T-cell (primary cell): ENCODE measurements at regions not wholly inside any gene's neighbourhood (a gene's known extent, or its start where the extent isn't known, plus 50 kb on each side); places are given as distances from the start of the nearest gene placed in this dataset.

Experiments used
- ATAC-seq, 4 experiments: fragments of 200-7000 bp in 3 of 4; fragments of 150-1000 bp in 1 of 4; cut with Tn5 transposase; replicated peaks in 1 of 4; 1 replicate in 3 of 4; 2 replicates in 1 of 4; pipeline ENCODE4 v1.10.0; 2021; ENCODE audit warnings: moderate library complexity in 3 of 4, mild to moderate bottlenecking in 2 of 4, moderate number of reproducible peaks in 1 of 4
- CTCF ChIA-PET, 2 donors: fragments of 300-600 bp; sonication (Branson Sonifier 250); formaldehyde crosslinking; loops; one replicate each; lab custom pipeline; 2022; ENCODE audit warnings: antibody characterized with exemption in 2 of 2; lab: Charles Lee
- POLR2A ChIA-PET, 2 donors: fragments of 300-600 bp; sonication (Branson Sonifier 250); formaldehyde crosslinking; loops; one replicate each; lab custom pipeline; 2022; ENCODE audit warnings: antibody characterized with exemption in 2 of 2; lab: Charles Lee
- DNase-seq, 35 experiments: peaks; one replicate each; pipeline versions ENCODE4 v3.0.0 to v3.0.0-alpha.2; 2013 to 2023
- H3K27ac ChIP-seq: one replicate; pipeline ENCODE4 v1.5.1; 2013; ENCODE audit warnings: low read length
- H3K27me3 ChIP-seq, 2 experiments: replicated peaks in 1 of 2; 1 replicate in 1 of 2; 2 replicates in 1 of 2; pipeline versions ENCODE4 v1.6.1 to v1.7.0; 2013; ENCODE audit warnings: low read length in 1 of 2, mixed read lengths in 1 of 2; ENCODE audit not compliant: control insufficient read depth in 2 of 2, insufficient read depth in 2 of 2; ENCODE audit errors: extremely low read depth in 1 of 2
- H3K36me3 ChIP-seq, 2 donors: 1 replicate in 1 of 2; 2 replicates in 1 of 2; pipeline versions ENCODE4 v1.6.1 to v1.7.0; 2013; ENCODE audit warnings: low read length in 1 of 2; ENCODE audit not compliant: control insufficient read depth in 2 of 2, insufficient read depth in 1 of 2; ENCODE audit errors: extremely low read depth in 1 of 2
- H3K4me1 ChIP-seq, 2 experiments: 1 replicate in 1 of 2; 2 replicates in 1 of 2; pipeline versions ENCODE4 v1.6.1 to v1.7.0; 2013; ENCODE audit warnings: low read length in 2 of 2, mixed read lengths in 1 of 2; ENCODE audit not compliant: insufficient read depth in 2 of 2, control insufficient read depth in 1 of 2; ENCODE audit errors: extremely low read depth in 1 of 2
- H3K4me3 ChIP-seq, 2 donors: 1 replicate in 1 of 2; 2 replicates in 1 of 2; pipeline versions ENCODE4 v1.5.1 to v1.7.0; 2013; ENCODE audit warnings: mild to moderate bottlenecking in 2 of 2, low read length in 1 of 2, moderate library complexity in 1 of 2; ENCODE audit not compliant: control insufficient read depth in 1 of 2; ENCODE audit errors: extremely low read depth in 1 of 2
- H3K9me3 ChIP-seq: 2 replicates; pipeline ENCODE4 v1.7.0; 2013
- H3K27ac Mint-ChIP-seq, 2 donors: one replicate each; pipeline ENCODE4 v1.8.0; 2020 to 2021; ENCODE audit warnings: mild to moderate bottlenecking in 2 of 2, mixed read lengths in 2 of 2
- H3K27me3 Mint-ChIP-seq, 2 donors: one replicate each; pipeline ENCODE4 v1.8.0; 2021 to 2022; ENCODE audit warnings: mixed read lengths in 2 of 2
- H3K36me3 Mint-ChIP-seq: one replicate; pipeline ENCODE4 v1.8.0; 2021; ENCODE audit warnings: mixed read lengths
- H3K4me1 Mint-ChIP-seq, 3 donors: one replicate each; pipeline ENCODE4 v1.8.0; 2020 to 2022; ENCODE audit warnings: mixed read lengths in 3 of 3, mild to moderate bottlenecking in 1 of 3
- H3K4me3 Mint-ChIP-seq, 3 donors: one replicate each; pipeline ENCODE4 v1.8.0; 2020 to 2022; ENCODE audit warnings: mild to moderate bottlenecking in 3 of 3, mixed read lengths in 3 of 3, moderate library complexity in 3 of 3
- H3K9me3 Mint-ChIP-seq, 3 donors: one replicate each; pipeline ENCODE4 v1.8.0; 2020 to 2022; ENCODE audit warnings: mixed read lengths in 3 of 3
- WGBS: methylation state at CpG from one replicate; pipeline ENCODE4 v1.1.5; 2013; ENCODE audit warnings: missing lambda C conversion rate; ENCODE audit not compliant: insufficient coverage; 5-methylcytosine and 5-hydroxymethylcytosine counted together

GRCh38 chr5:61969755-61970154 is 336.3 kb upstream of the KIF2A start:
- ATAC-seq (no peak), DNase-seq (no peak)
- WGBS, result no CpG with 5 or more reads among the region's 2 CpGs
- peaks cover 0 to 3% of the 10 kb centered on the region in 2 experiments for H3K27me3 ChIP-seq
- Mint-ChIP-seq H3K27ac (no peak overlapping the region), H3K27me3 (peaks cover 0 to 11% of the 10 kb centered on the region in 2 donors), H3K4me1 (no peaks in the 10 kb centered on the region), H3K9me3 (no peaks in the 10 kb centered on the region), H3K4me3 (no peak overlapping the region), H3K36me3 (no peaks in the 10 kb centered on the region)
- H3K4me1 ChIP-seq, result no peaks in the 10 kb centered on the region
- no peaks in the 10 kb centered on the region for H3K36me3 ChIP-seq
- H3K9me3 ChIP-seq, result no peaks in the 10 kb centered on the region
- H3K4me3 ChIP-seq, result no peak overlapping the region
- no peak overlapping the region for H3K27ac ChIP-seq
- ChIA-PET POLR2A (no interaction called here), CTCF (interaction anchor here in 1 of 2 donors (0.5 kb wide), 1 partner anchor 1748 kb away, joined by 6 read pairs; no protein-coding TSS in a partner anchor)

- ATAC-seq (no peak), DNase-seq (no peak)
- no CpG with 5 or more reads among the region's 7 CpGs for WGBS
- H3K27me3 ChIP-seq, result peaks cover 0 to 3% of the 10 kb centered on the region in 2 experiments
- H3K27ac ChIP-seq, result no peak overlapping the region
- Mint-ChIP-seq H3K27me3 (peaks cover 0 to 11% of the 10 kb centered on the region in 2 donors), H3K27ac (no peak overlapping the region), H3K9me3 (peaks cover 0 to under 1% (median 0%) of the 10 kb centered on the region in 3 donors), H3K4me3 (no peak overlapping the region), H3K4me1 (no peaks in the 10 kb centered on the region), H3K36me3 (no peaks in the 10 kb centered on the region)
- POLR2A ChIA-PET, result no interaction called here
- no peaks in the 10 kb centered on the region for H3K9me3 ChIP-seq
- CTCF ChIA-PET, result no interaction called here
- H3K36me3 ChIP-seq, result no peaks in the 10 kb centered on the region
- H3K4me1 ChIP-seq, result no peaks in the 10 kb centered on the region
- no peak overlapping the region for H3K4me3 ChIP-seq
Measured at GRCh38 chr5:61970218-61970617, 335.8 kb upstream of the KIF2A start.

- Mint-ChIP-seq H3K9me3 (peaks cover 0 to 3% (median 0%) of the 10 kb centered on the region in 3 donors), H3K36me3 (no peaks in the 10 kb centered on the region), H3K4me1 (no peaks in the 10 kb centered on the region), H3K27ac (no peak overlapping the region), H3K4me3 (no peak overlapping the region), H3K27me3 (peaks cover 0 to 8% of the 10 kb centered on the region in 2 donors)
- ATAC-seq (no peak), DNase-seq (no peak)
- no peak overlapping the region for H3K27ac ChIP-seq
- H3K9me3 ChIP-seq, result no peaks in the 10 kb centered on the region
- ChIA-PET CTCF (no interaction called here), POLR2A (no interaction called here)
- no peaks in the 10 kb centered on the region for H3K4me1 ChIP-seq
- H3K4me3 ChIP-seq, result no peak overlapping the region
- no peaks in the 10 kb centered on the region for H3K36me3 ChIP-seq
- peaks cover 0 to 3% of the 10 kb centered on the region in 2 experiments for H3K27me3 ChIP-seq
- 48% methylated on average over 4 of the region's 6 CpGs for WGBS
Measured at GRCh38 chr5:61974680-61975079, 331.3 kb upstream of the KIF2A start.

- Histone ChIP-seq H3K27me3 (no peaks in the 10 kb centered on the region), H3K9me3 (no peaks in the 10 kb centered on the region), H3K4me3 (no peak overlapping the region), H3K36me3 (no peaks in the 10 kb centered on the region), H3K27ac (no peak overlapping the region), H3K4me1 (no peaks in the 10 kb centered on the region)
- Mint-ChIP-seq H3K36me3 (no peaks in the 10 kb centered on the region), H3K4me3 (no peak overlapping the region), H3K9me3 (peaks cover 4 to 12% (median 6%) of the 10 kb centered on the region in 3 donors), H3K4me1 (no peaks in the 10 kb centered on the region), H3K27ac (no peak overlapping the region), H3K27me3 (peaks cover 0 to 9% of the 10 kb centered on the region in 2 donors)
- ChIA-PET CTCF (no interaction called here), POLR2A (no interaction called here)
- 13% methylated on average over 6 of the region's 6 CpGs for WGBS
- DNase-seq (no peak), ATAC-seq (no peak)
Measured at GRCh38 chr5:61981886-61982285, 324.1 kb upstream of the KIF2A start.

GRCh38 chr5:61991430-61991829 is 314.6 kb upstream of the KIF2A start:
- no peaks in the 10 kb centered on the region for H3K9me3 ChIP-seq
- no peaks in the 10 kb centered on the region for H3K36me3 ChIP-seq
- Mint-ChIP-seq H3K27me3 (no peaks in the 10 kb centered on the region), H3K4me1 (no peaks in the 10 kb centered on the region), H3K4me3 (no peak overlapping the region), H3K9me3 (peaks cover 0 to 13% (median 6%) of the 10 kb centered on the region in 3 donors), H3K27ac (no peak overlapping the region), H3K36me3 (no peaks in the 10 kb centered on the region)
- no peaks in the 10 kb centered on the region for H3K27me3 ChIP-seq
- ChIA-PET CTCF (no interaction called here), POLR2A (no interaction called here)
- ATAC-seq, result no peak
- no peak overlapping the region for H3K27ac ChIP-seq
- no peak overlapping the region for H3K4me3 ChIP-seq
- DNase-seq, result no peak
- WGBS, result no CpG with 5 or more reads among the region's 4 CpGs
- H3K4me1 ChIP-seq, result no peaks in the 10 kb centered on the region

- WGBS, result no CpG with 5 or more reads among the region's 2 CpGs
- no peaks in the 10 kb centered on the region for H3K36me3 ChIP-seq
- Mint-ChIP-seq H3K4me1 (no peaks in the 10 kb centered on the region), H3K27me3 (no peaks in the 10 kb centered on the region), H3K27ac (no peak overlapping the region), H3K36me3 (no peaks in the 10 kb centered on the region), H3K9me3 (peaks cover 0 to 11% (median 5%) of the 10 kb centered on the region in 3 donors), H3K4me3 (no peak overlapping the region)
- ChIA-PET POLR2A (no interaction called here), CTCF (no interaction called here)
- no peaks in the 10 kb centered on the region for H3K4me1 ChIP-seq
- no peak overlapping the region for H3K27ac ChIP-seq
- no peak overlapping the region for H3K4me3 ChIP-seq
- ATAC-seq (no peak), DNase-seq (no peak)
- H3K9me3 ChIP-seq, result no peaks in the 10 kb centered on the region
- H3K27me3 ChIP-seq, result no peaks in the 10 kb centered on the region
Measured at GRCh38 chr5:61991866-61992265, 314.1 kb upstream of the KIF2A start.
